ENCODE measurements at regions not wholly inside any gene's neighbourhood (a gene's known extent, or its start where the extent isn't known, plus 50 kb on each side); places are given as distances from the start of the nearest gene placed in this dataset.
"Not testable (repeated sequence)": the region's sequence is repeated elsewhere in the genome, so short reads cannot be mapped to it uniquely, and the experiment has no call there.

DNA sequence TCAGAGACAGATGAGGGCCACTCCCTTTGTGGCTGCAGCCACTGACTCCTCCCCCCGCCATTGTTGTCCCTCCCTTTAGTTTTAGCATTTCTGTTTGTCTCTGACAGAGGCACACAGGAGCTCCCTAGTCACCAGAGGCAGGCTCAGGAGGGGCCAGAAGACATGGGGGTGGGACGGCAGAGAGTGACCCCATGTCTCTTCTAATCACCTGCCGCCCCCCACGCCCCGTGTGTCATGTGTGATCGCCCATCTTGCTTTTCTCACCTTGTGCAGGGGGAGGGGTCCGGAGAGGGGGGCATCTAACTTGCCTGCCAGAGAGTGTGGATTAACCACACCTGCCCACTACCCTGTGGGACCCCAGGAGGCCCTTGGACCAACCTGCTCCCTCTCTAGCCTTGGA, 246.7 kb upstream of the TP53TG3C start:
- TF ChIP-seq, protein P1, sequence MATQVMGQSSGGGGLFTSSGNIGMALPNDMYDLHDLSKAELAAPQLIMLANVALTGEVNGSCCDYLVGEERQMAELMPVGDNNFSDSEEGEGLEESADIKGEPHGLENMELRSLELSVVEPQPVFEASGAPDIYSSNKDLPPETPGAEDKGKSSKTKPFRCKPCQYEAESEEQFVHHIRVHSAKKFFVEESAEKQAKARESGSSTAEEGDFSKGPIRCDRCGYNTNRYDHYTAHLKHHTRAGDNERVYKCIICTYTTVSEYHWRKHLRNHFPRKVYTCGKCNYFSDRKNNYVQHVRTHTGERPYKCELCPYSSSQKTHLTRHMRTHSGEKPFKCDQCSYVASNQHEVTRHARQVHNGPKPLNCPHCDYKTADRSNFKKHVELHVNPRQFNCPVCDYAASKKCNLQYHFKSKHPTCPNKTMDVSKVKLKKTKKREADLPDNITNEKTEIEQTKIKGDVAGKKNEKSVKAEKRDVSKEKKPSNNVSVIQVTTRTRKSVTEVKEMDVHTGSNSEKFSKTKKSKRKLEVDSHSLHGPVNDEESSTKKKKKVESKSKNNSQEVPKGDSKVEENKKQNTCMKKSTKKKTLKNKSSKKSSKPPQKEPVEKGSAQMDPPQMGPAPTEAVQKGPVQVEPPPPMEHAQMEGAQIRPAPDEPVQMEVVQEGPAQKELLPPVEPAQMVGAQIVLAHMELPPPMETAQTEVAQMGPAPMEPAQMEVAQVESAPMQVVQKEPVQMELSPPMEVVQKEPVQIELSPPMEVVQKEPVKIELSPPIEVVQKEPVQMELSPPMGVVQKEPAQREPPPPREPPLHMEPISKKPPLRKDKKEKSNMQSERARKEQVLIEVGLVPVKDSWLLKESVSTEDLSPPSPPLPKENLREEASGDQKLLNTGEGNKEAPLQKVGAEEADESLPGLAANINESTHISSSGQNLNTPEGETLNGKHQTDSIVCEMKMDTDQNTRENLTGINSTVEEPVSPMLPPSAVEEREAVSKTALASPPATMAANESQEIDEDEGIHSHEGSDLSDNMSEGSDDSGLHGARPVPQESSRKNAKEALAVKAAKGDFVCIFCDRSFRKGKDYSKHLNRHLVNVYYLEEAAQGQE (IDR thresholded peaks at IDR 0.05), result not testable (repeated sequence)
- TF ChIP-seq CTCF (IDR thresholded peaks at IDR 0.05; ENCODE audit: low read depth, low read length, missing input control); MAX (IDR thresholded peaks at IDR 0.05); FOXA1 (IDR thresholded peaks at IDR 0.05); SP1 (IDR thresholded peaks at IDR 0.05); RAD21 (IDR thresholded peaks at IDR 0.05): not testable (repeated sequence)
